Stimulated activated CD4-positive, alpha-beta T cell treated with anti-CD3 and anti-CD28 coated beads, Interleukin-4, amount 100 ng/mL, for 1 hour (primary cell): ENCODE measurements at regions not wholly inside any gene's neighbourhood (a gene's known extent, or its start where the extent isn't known, plus 50 kb on each side); places are given as distances from the start of the nearest gene placed in this dataset.

Experiments
- DNase-seq: peaks from one replicate; pipeline ENCODE4 v3.0.0-alpha.2; 2020

DNA sequence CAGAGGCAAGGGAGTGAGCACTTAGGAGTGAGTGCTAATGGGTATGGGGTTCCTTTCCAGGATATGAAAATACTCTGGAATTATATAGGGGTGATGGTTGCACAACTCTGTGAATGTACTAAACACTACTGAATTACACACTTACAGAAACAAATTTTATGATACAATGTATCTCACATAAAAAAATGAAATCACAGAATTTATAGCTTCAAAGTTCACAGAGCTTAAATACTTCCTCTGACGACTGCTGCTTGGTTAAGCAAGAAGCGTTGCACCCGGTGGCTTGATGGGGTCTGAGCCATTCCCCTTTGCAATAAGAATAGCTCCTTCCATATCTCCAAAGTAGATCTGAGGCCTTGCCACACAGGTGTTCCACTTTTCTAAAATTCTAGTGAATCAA lies 835.1 kb downstream of the TSN start:
- no peak for DNase-seq

GRCh38 chr2:122595065-122595464 lies 839.6 kb downstream of the TSN start:
- no peak for DNase-seq

DNA sequence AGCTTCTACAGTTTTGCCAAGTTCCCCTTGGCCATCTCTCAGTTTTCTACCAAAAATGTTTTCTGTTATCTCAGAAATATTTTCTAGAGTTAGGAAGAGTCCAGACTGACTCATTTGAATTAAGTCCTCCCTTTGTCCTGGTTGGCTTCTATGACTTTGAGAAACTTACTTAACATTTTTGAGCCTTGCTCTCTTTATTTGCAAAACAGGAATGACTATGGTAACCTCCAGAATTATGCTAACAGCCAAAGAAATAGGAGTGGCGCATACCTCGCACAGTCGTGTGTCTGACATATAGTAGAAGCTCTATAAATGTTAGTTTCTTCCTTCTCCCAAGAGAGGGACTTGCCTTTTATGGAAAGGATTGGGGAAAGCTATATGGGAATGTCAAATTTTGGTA lies 841.1 kb downstream of the TSN start:
- no peak for DNase-seq

GRCh38 chr2:122598784-122599183 lies 843.3 kb downstream of the TSN start:
- no peak for DNase-seq

- DNase-seq = no peak
Measured at GRCh38 chr2:122610948-122611609, 855.6 kb downstream of the TSN start.

- DNase-seq = no peak
Measured at GRCh38 chr2:122622934-122623333, 867.5 kb downstream of the TSN start.

- DNase-seq = no peak
Measured at GRCh38 chr2:122627388-122627787, 871.9 kb downstream of the TSN start.

GRCh38 chr2:122634256-122634655 lies 878.8 kb downstream of the TSN start:
- DNase-seq = no peak

DNA sequence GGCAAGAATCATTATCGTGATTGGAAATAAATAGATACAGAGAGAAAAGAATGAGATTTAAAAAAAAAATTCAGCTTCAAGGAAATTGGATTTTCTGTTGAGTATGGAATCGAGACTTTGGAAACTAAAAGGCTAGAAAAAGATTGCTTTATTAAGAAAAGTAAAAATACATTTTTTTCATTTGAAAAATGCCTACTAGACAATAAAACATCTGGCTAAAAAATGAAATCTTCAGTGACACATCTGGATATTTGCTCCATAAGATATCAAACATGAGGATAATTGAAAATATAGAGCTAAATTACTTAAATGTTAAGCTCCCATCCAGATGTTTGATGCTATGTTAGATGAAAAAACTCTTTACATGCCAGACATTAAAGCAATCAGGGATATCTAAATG lies 879.5 kb downstream of the TSN start:
- no peak for DNase-seq

DNA sequence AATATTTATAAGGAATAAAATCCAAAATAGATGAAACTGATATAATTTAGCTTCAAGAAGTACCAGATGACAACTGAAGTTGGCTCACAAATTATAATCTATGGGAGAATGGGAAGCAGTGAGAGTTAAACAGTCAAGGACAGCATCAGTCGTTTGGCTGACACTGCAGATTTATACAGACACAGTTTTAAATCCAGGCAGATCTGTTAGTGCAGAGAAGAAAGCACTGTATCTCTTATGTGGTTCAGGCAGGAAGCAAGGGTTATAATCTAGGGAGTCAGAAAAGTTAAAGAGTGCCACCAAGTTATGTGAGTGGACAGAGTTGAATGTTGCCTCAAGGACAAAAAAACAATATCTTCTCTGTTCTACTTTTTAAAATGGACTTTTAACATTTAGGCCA lies 880.2 kb downstream of the TSN start:
- no peak for DNase-seq

DNA sequence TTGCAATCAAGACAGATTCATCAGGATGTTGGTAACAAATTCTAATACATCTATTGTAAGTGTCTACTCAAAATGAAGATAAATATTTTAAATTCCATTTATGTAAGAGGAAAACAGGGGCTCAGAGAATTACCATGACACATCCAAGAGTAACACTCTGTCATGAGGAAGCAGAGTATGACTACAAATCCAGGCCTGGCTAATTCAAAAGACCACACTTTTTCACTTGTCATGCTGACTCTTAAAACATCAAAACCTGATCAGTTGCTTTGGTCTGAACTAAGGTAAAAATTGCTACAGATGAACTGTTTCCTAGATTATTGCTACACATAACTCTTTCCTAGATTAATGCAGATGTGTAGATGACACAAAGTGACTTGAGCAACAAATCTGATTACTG lies 880.6 kb downstream of the TSN start:
- DNase-seq = no peak

DNA sequence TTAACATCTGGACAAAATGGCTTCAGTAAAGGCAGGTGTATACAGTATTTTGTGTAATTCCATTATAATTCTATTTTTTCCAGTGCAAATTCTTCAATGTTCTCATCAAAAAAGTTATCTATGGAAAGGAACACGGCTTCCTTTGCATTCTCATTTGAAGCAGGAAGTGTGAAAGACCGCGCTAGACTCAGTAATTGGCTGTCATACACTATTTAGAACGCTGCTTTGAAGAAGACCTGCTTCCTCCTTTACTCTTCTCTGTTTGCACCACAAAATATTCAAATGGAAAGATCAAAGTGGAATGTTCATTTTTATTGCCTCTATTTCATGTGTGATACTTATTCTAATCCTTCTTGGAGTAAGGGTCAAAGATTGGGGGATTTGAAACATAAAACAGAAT lies 883.7 kb downstream of the TSN start:
- DNase-seq = no peak

- DNase-seq = no peak
Measured at GRCh38 chr2:122639711-122640110, 884.3 kb downstream of the TSN start.

DNA sequence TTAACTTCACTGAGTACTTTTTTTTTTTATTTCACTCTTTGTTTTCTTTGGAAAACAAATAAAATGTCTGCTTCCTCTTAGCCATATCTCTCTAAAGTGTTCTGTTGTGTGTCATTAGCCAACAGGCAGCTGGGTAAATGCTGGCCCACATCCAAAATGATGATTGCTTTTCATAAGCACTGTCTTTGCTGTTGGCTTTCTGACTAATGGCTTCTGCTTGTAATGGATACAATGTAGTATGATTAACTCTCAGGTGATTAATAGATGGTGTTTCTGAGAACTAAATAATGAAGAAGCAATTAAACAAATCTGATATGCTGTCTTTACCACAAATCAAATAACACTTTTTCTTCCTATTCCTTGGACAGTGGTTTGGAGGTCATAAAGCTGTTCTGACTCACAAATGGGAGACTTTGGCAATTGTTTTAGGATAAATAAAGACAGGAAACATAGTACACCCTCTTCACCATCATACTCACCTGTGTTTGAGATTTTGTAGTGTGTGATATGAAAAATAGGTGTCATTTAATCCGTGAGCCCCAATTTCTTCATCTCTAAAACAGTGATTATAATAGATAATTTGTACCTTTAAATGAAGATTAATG lies 888.4 kb downstream of the TSN start:
- no peak for DNase-seq

DNA sequence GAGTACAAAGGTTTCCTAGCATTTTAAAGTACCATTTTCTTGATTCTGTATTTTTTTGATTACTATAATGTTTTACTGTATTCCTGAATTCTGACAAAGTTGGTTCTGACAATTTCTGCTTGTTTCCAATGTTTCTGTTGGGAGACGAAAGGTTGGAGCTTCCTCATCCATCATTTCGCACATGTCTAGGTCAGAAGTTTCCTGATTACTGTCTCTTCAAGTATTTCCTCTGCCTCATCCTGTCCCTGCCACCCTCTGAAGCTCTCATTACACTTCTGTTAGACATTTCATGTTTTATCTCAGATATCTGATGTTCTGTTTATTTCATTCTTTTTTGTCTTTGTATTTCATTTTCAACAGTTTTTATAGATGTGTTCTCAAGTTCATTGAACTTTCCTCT lies 895.8 kb downstream of the TSN start:
- DNase-seq = no peak

GRCh38 chr2:122651780-122652179 lies 896.3 kb downstream of the TSN start:
- DNase-seq = no peak

DNA sequence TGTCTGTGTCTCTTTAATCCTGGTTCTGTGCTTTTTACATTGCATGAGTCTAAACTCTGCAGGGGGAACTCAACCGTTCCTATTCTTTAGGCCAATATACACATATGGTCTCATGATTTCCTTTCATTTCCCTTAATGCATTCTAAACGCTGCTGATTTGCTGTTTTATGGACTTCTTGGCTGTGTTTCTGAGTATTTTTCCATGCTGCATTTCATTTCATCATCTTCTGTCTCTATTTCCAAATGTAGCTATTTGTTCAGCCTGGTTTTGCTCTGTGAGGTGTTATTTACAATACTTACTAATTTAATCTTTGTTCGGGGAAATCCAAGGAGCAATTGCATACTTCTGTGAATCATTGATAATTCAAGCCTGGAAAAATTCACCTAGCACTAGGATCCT lies 897.2 kb downstream of the TSN start:
- DNase-seq = no peak

GRCh38 chr2:122656403-122656802 lies 901.0 kb downstream of the TSN start:
- DNase-seq = no peak

GRCh38 chr2:122660786-122661634 lies 905.6 kb downstream of the TSN start:
- DNase-seq = no peak

GRCh38 chr2:122663620-122664019 lies 908.2 kb downstream of the TSN start:
- DNase-seq = no peak

DNA sequence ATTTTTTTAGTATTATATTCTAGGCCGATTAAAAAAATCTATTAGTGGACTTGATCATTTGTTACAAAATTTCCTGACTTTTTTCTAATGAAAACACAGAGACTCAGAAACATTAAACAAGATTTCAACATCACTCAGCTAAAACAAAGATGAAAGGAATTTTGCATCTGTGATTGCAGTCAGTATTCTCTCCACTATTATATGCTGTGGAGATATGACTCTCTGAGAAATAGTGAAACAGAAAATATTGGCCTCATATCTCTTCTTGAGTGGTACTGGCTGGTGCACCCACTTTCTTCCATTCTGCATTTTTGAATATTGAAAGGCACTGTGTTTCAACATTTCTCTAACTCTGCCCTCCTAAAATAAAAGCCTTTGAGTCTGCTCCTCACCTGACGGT lies 914.2 kb downstream of the TSN start:
- no peak for DNase-seq

GRCh38 chr2:122670897-122671296 lies 915.4 kb downstream of the TSN start:
- DNase-seq = no peak

DNA sequence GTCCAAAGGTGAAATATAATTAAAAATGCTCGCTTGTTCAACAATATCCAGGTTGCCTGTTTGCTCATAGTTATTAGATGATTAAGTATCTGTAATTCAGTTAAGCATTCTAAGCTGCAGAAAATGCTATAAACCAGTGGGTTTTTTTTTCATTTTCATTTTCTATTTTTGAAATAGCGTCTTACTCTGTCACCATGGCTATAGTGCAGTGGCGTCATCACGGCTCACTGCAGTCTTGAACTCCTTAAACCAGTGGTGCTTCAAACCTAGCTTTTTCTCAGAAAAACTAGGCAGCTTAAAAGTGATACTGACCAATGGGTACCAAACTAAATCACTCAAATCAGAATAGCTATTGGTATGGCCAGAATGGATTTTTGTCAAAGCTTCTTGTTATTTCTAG lies 925.2 kb downstream of the TSN start:
- DNase-seq = no peak

DNA sequence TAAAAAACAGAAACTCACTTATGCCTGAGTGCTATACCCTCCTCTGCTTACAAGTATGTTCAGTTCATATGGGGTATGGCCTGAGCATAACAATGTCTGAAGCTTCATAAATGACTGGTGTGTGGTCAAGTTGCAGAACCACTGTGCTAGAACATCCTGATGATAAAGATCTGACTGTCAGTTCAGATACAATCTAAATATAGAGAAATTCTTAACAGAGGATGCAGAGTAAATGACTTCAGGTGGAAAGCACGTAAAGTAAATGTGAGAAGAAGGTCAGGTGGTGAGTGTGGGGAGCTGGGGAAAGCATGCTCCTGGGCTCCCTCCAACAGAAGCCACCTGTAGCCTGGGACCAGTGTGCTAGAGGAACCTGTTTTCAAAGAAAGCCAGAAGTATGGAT lies 926.2 kb downstream of the TSN start:
- DNase-seq = no peak
